Astrocyte (in vitro differentiated cells and primary cell): ENCODE measurements at regions not wholly inside any gene's neighbourhood (a gene's known extent, or its start where the extent isn't known, plus 50 kb on each side); places are given as distances from the start of the nearest gene placed in this dataset.

Experiments used
- DNase-seq: peaks from one replicate; pipeline ENCODE4 v3.0.0-alpha.2; 2010; ENCODE audit warnings: low read depth
- FAIRE-seq: peaks from 2 replicates; lab custom pipeline; 2011; peaks lifted over from hg19 to GRCh38; lab: Jason Lieb, UNC
- H2AFZ ChIP-seq: 2 replicates; pipeline ENCODE4 v1.6.0; 2012; ENCODE audit warnings: low read depth, low read length, inconsistent platforms
- H3K27ac ChIP-seq: 2 replicates; pipeline ENCODE4 v1.5.1; 2011; ENCODE audit warnings: low read depth, low read length, inconsistent platforms
- H3K27me3 ChIP-seq: 2 replicates; pipeline ENCODE4 v1.6.0; 2011; ENCODE audit warnings: low read length, inconsistent platforms; ENCODE audit not compliant: insufficient read depth
- H3K36me3 ChIP-seq: 2 replicates; pipeline ENCODE4 v1.5.1; 2011; ENCODE audit warnings: low read length, inconsistent platforms; ENCODE audit not compliant: insufficient read depth
- H3K4me1 ChIP-seq: 2 replicates; pipeline ENCODE4 v1.5.1; 2011; ENCODE audit warnings: low read length, inconsistent platforms; ENCODE audit not compliant: insufficient read depth
- H3K4me2 ChIP-seq: 2 replicates; pipeline ENCODE4 v1.6.0; 2012; ENCODE audit warnings: low read length, inconsistent platforms
- H3K4me3 ChIP-seq: 2 replicates; pipeline ENCODE4 v1.5.1; 2011; ENCODE audit warnings: low read depth, mild to moderate bottlenecking, low read length, inconsistent platforms; ENCODE audit not compliant: insufficient read depth
- H3K79me2 ChIP-seq: 2 replicates; pipeline ENCODE4 v1.6.0; 2012; ENCODE audit warnings: mild to moderate bottlenecking, low read length, inconsistent platforms; ENCODE audit not compliant: insufficient read depth
- H3K9ac ChIP-seq: 2 replicates; pipeline ENCODE4 v1.6.0; 2012; ENCODE audit warnings: mild to moderate bottlenecking, low read length, inconsistent platforms
- H3K9me3 ChIP-seq: 2 replicates; pipeline ENCODE4 v1.5.1; 2012; ENCODE audit warnings: low read depth, mild to moderate bottlenecking, low read length, inconsistent platforms; ENCODE audit not compliant: insufficient read depth
- H4K20me1 ChIP-seq: 2 replicates; pipeline ENCODE4 v1.6.0; 2012; ENCODE audit warnings: low read length, inconsistent platforms; ENCODE audit not compliant: insufficient read depth
- H3K27ac Mint-ChIP-seq: one replicate; pipeline ENCODE4 v1.8.0; 2021; ENCODE audit warnings: mild to moderate bottlenecking, mixed read lengths; ENCODE audit not compliant: unreplicated experiment
- H3K27me3 Mint-ChIP-seq: one replicate; pipeline ENCODE4 v1.8.0; 2021; ENCODE audit warnings: low read depth, mixed read lengths; ENCODE audit not compliant: unreplicated experiment
- H3K36me3 Mint-ChIP-seq: one replicate; pipeline ENCODE4 v1.8.0; 2021; ENCODE audit warnings: low read depth, mixed read lengths; ENCODE audit not compliant: unreplicated experiment
- H3K4me1 Mint-ChIP-seq: one replicate; pipeline ENCODE4 v1.8.0; 2021; ENCODE audit warnings: low read depth, mixed read lengths; ENCODE audit not compliant: unreplicated experiment
- H3K4me3 Mint-ChIP-seq: one replicate; pipeline ENCODE4 v1.8.0; 2021; ENCODE audit warnings: mild to moderate bottlenecking, moderate library complexity, mixed read lengths; ENCODE audit not compliant: unreplicated experiment
- H3K9me3 Mint-ChIP-seq: one replicate; pipeline ENCODE4 v1.8.0; 2021; ENCODE audit warnings: mild to moderate bottlenecking, mixed read lengths; ENCODE audit not compliant: unreplicated experiment
- EZH2 ChIP-seq: IDR thresholded peaks from 2 replicates; pipeline ENCODE4 v1.6.1; 2012; ENCODE audit warnings: mild to moderate bottlenecking, low read length, inconsistent platforms; ENCODE audit not compliant: insufficient read depth
- TF ChIP-seq, protein P1 (sequence below): IDR thresholded peaks from 2 replicates; pipeline ENCODE4 v1.5.1; 2011; ENCODE audit warnings: low read depth, mild to moderate bottlenecking, inconsistent platforms, low read length, moderate library complexity; ENCODE audit not compliant: insufficient read depth

DNA sequence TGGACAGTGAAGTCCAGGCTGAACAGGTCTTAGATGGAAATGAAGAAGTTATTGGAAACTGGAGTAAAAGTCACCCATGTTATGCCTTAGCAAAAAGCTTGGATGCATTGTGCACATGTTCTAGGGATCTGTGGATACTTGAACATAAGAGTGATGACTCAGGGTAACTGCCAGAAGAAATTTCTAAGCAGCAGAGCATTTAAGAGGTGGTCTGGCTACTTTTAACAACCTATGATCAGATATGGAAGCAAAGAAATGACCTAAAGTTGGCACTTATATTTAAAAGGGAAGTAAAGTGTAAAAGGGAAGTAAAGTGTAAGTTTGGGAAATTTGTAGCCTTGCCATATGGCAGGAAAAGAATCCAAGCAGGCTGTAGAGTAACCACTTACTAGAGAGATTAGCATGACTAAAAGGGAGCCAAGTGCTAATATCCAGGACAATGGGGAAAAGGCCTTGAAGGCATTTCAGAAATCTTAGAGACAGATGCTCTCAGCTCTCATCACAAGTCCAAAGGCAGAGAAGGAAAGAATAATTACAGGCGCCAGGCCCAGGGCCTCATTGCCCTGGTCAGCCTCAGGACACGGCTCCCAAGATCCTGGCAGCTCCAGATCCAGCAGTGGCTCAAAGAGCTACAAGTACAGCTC lies 73.9 kb upstream of the KCNH8 start:
- TF ChIP-seq EZH2: no peak
- no peaks in the 10 kb centered on the region for H3K9me3 Mint-ChIP-seq
- Histone ChIP-seq H3K4me1 (no peaks in the 10 kb centered on the region), H3K36me3 (no peaks in the 10 kb centered on the region), H3K9ac (no peak overlapping the region), H4K20me1 (no peaks in the 10 kb centered on the region), H3K27me3 (no peaks in the 10 kb centered on the region), H2AFZ (no peak overlapping the region), H3K27ac (no peak overlapping the region), H3K4me2 (no peak overlapping the region), H3K79me2 (no peaks in the 10 kb centered on the region), H3K9me3 (no peaks in the 10 kb centered on the region), H3K4me3 (no peak overlapping the region)
- H3K4me3 Mint-ChIP-seq: no peak overlapping the region
- no peaks in the 10 kb centered on the region for H3K36me3 Mint-ChIP-seq
- H3K27me3 Mint-ChIP-seq: no peaks in the 10 kb centered on the region
- no peaks in the 10 kb centered on the region for H3K4me1 Mint-ChIP-seq
- H3K27ac Mint-ChIP-seq: no peak overlapping the region
- DNase-seq: peak; percentile 8
- no peak for FAIRE-seq

DNA sequence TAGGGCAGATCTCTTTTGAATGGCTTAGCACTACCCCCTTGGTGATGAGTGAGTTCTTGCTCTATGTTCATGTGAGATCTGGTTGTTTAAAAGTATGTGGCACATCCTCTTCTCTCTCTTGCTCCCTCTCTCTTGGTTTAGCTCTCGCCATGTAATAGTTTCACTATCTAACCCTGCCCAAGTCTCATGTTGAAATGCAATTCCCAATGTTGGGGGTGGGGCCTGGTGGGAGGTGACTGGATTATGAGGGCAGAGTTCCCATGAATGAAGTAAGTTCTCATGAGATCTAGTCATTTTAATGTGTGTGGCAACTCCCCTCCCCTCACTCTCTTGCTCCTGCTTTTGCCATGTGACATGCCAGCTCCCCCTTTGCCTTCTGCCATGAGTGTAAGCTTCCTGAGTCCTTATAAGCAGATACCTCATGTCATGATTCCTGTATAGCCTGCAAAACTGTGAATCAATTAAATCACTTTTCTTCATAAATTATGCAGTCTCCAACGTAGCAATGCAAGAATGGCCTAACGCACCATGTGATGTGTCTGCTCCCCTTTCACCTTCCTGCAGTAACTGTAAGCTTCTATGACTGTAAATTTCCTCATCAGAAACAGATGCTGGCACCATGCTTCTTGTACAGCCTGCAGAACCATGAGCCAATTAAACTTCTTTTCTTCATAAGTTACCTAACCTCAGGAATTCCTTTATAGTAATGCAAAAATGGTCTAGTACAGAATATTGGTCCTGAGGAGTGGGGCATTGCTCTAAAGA lies 74.8 kb upstream of the KCNH8 start:
- TF ChIP-seq, protein P1, sequence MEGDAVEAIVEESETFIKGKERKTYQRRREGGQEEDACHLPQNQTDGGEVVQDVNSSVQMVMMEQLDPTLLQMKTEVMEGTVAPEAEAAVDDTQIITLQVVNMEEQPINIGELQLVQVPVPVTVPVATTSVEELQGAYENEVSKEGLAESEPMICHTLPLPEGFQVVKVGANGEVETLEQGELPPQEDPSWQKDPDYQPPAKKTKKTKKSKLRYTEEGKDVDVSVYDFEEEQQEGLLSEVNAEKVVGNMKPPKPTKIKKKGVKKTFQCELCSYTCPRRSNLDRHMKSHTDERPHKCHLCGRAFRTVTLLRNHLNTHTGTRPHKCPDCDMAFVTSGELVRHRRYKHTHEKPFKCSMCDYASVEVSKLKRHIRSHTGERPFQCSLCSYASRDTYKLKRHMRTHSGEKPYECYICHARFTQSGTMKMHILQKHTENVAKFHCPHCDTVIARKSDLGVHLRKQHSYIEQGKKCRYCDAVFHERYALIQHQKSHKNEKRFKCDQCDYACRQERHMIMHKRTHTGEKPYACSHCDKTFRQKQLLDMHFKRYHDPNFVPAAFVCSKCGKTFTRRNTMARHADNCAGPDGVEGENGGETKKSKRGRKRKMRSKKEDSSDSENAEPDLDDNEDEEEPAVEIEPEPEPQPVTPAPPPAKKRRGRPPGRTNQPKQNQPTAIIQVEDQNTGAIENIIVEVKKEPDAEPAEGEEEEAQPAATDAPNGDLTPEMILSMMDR: no peak
- no peak for TF ChIP-seq EZH2
- no peak for FAIRE-seq
- H3K27me3 Mint-ChIP-seq: no peaks in the 10 kb centered on the region
- no peak overlapping the region for H2AFZ ChIP-seq
- H3K9me3 Mint-ChIP-seq: peaks cover 1% of the 10 kb centered on the region
- no peak overlapping the region for H3K4me3 Mint-ChIP-seq
- no peaks in the 10 kb centered on the region for H3K9me3 ChIP-seq
- no peaks in the 10 kb centered on the region for H3K36me3 ChIP-seq
- H3K4me2 ChIP-seq: no peak overlapping the region
- no peaks in the 10 kb centered on the region for H3K79me2 ChIP-seq
- H3K4me1 Mint-ChIP-seq: no peaks in the 10 kb centered on the region
- no peak overlapping the region for H3K27ac ChIP-seq
- H3K36me3 Mint-ChIP-seq: no peaks in the 10 kb centered on the region
- no peak for DNase-seq
- H3K9ac ChIP-seq: no peak overlapping the region
- H3K27me3 ChIP-seq: no peaks in the 10 kb centered on the region
- H3K4me3 ChIP-seq: no peak overlapping the region
- no peaks in the 10 kb centered on the region for H3K4me1 ChIP-seq
- H3K27ac Mint-ChIP-seq: no peak overlapping the region
- H4K20me1 ChIP-seq: no peaks in the 10 kb centered on the region

DNA sequence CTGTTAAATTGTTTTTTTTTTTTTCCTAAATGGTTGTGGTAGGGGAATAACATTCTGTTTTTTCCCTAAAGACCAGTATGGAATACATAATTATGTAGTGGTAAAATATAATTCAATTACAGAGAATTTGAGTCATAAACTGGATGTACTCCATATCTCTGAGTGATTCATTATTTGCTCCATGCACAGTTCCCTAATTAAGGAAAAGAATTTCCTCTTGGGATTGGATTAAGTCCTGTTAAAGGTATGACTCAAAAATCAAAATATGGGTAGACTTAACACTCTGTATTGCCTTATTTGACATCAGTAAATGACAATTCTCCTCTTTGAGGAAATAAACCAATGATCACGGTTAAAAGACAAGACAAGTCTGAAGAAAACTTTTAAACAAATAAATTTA lies 78.0 kb upstream of the KCNH8 start:
- H3K27ac Mint-ChIP-seq: no peak overlapping the region
- no peak overlapping the region for H3K4me2 ChIP-seq
- no peaks in the 10 kb centered on the region for H3K27me3 ChIP-seq
- H3K4me1 ChIP-seq: no peaks in the 10 kb centered on the region
- no peaks in the 10 kb centered on the region for H3K27me3 Mint-ChIP-seq
- H3K4me3 Mint-ChIP-seq: no peak overlapping the region
- H3K27ac ChIP-seq: no peak overlapping the region
- H3K36me3 ChIP-seq: no peaks in the 10 kb centered on the region
- DNase-seq (peak; percentile 11), FAIRE-seq (no peak)
- peaks cover 2% of the 10 kb centered on the region for H3K9me3 Mint-ChIP-seq
- H4K20me1 ChIP-seq: no peaks in the 10 kb centered on the region
- no peaks in the 10 kb centered on the region for H3K79me2 ChIP-seq
- no peaks in the 10 kb centered on the region for H3K9me3 ChIP-seq
- H3K4me1 Mint-ChIP-seq: no peaks in the 10 kb centered on the region
- H3K4me3 ChIP-seq: no peak overlapping the region
- H3K36me3 Mint-ChIP-seq: no peaks in the 10 kb centered on the region
- no peak overlapping the region for H3K9ac ChIP-seq
- no peak overlapping the region for H2AFZ ChIP-seq
- TF ChIP-seq EZH2: no peak
- TF ChIP-seq, protein P1: no peak
